ENCODE measurements at regions not wholly inside any gene's neighbourhood (a gene's known extent, or its start where the extent isn't known, plus 50 kb on each side); places are given as distances from the start of the nearest gene placed in this dataset.

GRCh38 chr22:49101225-49101624 lies 726.4 kb downstream of the BRD1 start:
- no peak overlapping the region for H3K18ac ChIP-seq (ENCODE audit: low read depth, low read length)
- H3K9me1 ChIP-seq (ENCODE audit: insufficient read depth, low read length), result no peaks in the 10 kb centered on the region
- no peak overlapping the region for H2AK9ac ChIP-seq (replicated peaks; ENCODE audit: low read depth, low read length, poor library complexity)
- no peak overlapping the region for H3K23ac ChIP-seq (ENCODE audit: low read depth, low read length)
- no peak overlapping the region for H3K4me2 ChIP-seq (ENCODE audit: low read depth, low read length)
- no peak overlapping the region for H2BK20ac ChIP-seq (ENCODE audit: low read depth, low read length)
- H3K36me3 ChIP-seq (ENCODE audit: control insufficient read depth, insufficient read depth, low read length), result no peaks in the 10 kb centered on the region
- H3K9ac ChIP-seq (ENCODE audit: low read depth, low read length), result no peak overlapping the region
- BruUV-seq (replicated peaks), result no TSS peak
- H2AK5ac ChIP-seq (ENCODE audit: low read depth, low read length), result no peak overlapping the region
- intact Hi-C loops (cut with micrococcal nuclease) (no loop called here), dilution Hi-C loops (cut with HindIII; ENCODE audit: low sequenced_read_pairs, unreplicated experiment) (no loop called here), in situ Hi-C loops (cut with MboI; ENCODE audit: low sequenced_read_pairs) (no loop called here)
- H2AFZ ChIP-seq (replicated peaks; ENCODE audit: low read length, poor library complexity), result no peak overlapping the region
- H3K4me3 ChIP-seq (ENCODE audit: insufficient read depth, low read depth, low read length), result no peak overlapping the region
- H3K79me1 ChIP-seq (ENCODE audit: low read depth in 1 of 2, low read length in 2 of 2), result no peaks in the 10 kb centered on the region
- H4K91ac ChIP-seq (ENCODE audit: insufficient read depth, low read depth, low read length), result no peak overlapping the region
- TF ChIP-seq FOS (IDR thresholded peaks at IDR 0.05; ENCODE audit: low read depth, low read length) (no peak), RAD21 (IDR thresholded peaks at IDR 0.05; ENCODE audit: low read length) (no peak), BHLHE40 (IDR thresholded peaks at IDR 0.05; ENCODE audit: low read depth, low read length) (no peak), USF2 (IDR thresholded peaks at IDR 0.05; ENCODE audit: low read depth, low read length) (no peak), RFX5 (IDR thresholded peaks at IDR 0.05; ENCODE audit: low read depth, low read length) (no peak), MAFK (IDR thresholded peaks at IDR 0.05; ENCODE audit: low read depth, low read length) (no peak), MXI1 (IDR thresholded peaks at IDR 0.05; ENCODE audit: borderline replicate concordance, low read depth, low read length) (no peak), CEBPB (IDR thresholded peaks at IDR 0.05; ENCODE audit: low read depth, low read length) (no peak), MAZ (IDR thresholded peaks at IDR 0.05; ENCODE audit: borderline replicate concordance, low read depth, low read length) (no peak), ELK1 (IDR thresholded peaks at IDR 0.05; ENCODE audit: borderline replicate concordance, low read depth, low read length) (no peak), CTCF (conservative IDR thresholded peaks at IDR 0.05; ENCODE audit: low read depth, low read length) (no peak), CHD1 (IDR thresholded peaks at IDR 0.05; ENCODE audit: low read depth, low read length) (no peak), RCOR1 (IDR thresholded peaks at IDR 0.05; ENCODE audit: insufficient replicate concordance, low read length) (no peak), POLR2A (IDR thresholded peaks at IDR 0.05; ENCODE audit: low read depth, low read length) (no peak), NFE2L2 (IDR thresholded peaks at IDR 0.05; ENCODE audit: low read depth, low read length) (no peak), SMC3 (IDR thresholded peaks at IDR 0.05; ENCODE audit: low read depth, low read length) (no peak)
- POLR2A ChIA-PET (ENCODE audit: unreplicated experiment), result no interaction called here
- H4K20me1 ChIP-seq (ENCODE audit: insufficient read depth, low read length), result no peaks in the 10 kb centered on the region
- H4K8ac ChIP-seq (ENCODE audit: low read depth in 2 of 2, low read length in 2 of 2), result no peak overlapping the region
- no peak overlapping the region for H2BK15ac ChIP-seq (ENCODE audit: low read depth, low read length)
- no peak overlapping the region for H3K4ac ChIP-seq (ENCODE audit: low read depth, low read length)
- CTCF ChIA-PET, result no interaction called here
- no peak for ATAC-seq (ENCODE audit: low read depth)
- no peak overlapping the region for H3K14ac ChIP-seq (replicated peaks; ENCODE audit: low read depth, low read length)
- H3K9me3 ChIP-seq (ENCODE audit: control insufficient read depth, insufficient read depth, low read length), result peaks cover 49% of the 10 kb centered on the region
- H4K5ac ChIP-seq (ENCODE audit: low read depth, low read length), result no peak overlapping the region
- DNase-seq, result no peak
- no peaks in the 10 kb centered on the region for H3K27me3 ChIP-seq (ENCODE audit: control insufficient read depth, insufficient read depth, low read length)
- WGBS, 2 experiments (ENCODE audit: extremely low coverage in 2 of 2, insufficient read length in 1 of 2), result no CpG with 5 or more reads among the region's 8 CpGs
- H2BK5ac ChIP-seq (ENCODE audit: low read depth, low read length, poor library complexity, severe bottlenecking), result no peak overlapping the region
- H3K4me1 ChIP-seq (ENCODE audit: control insufficient read depth, insufficient read depth, low read length), result no peaks in the 10 kb centered on the region
- H2BK120ac ChIP-seq (ENCODE audit: low read depth, low read length), result no peak overlapping the region
- no peak overlapping the region for H3K27ac ChIP-seq (ENCODE audit: insufficient read depth, low read length)
- H3K56ac ChIP-seq (ENCODE audit: extremely low read depth, insufficient read depth, low read length), result no peak overlapping the region

Data from IMR-90 (cell line).